Small intestine (tissue), 7 donors: ENCODE measurements at regions not wholly inside any gene's neighbourhood (a gene's known extent, or its start where the extent isn't known, plus 50 kb on each side); places are given as distances from the start of the nearest gene placed in this dataset.

Experiments
- DNase-seq, 2 donors: peaks; one replicate each; pipeline versions ENCODE4 v3.0.0 to v3.0.0-alpha.2; 2013
- FAIRE-seq: peaks from 2 replicates; lab custom pipeline; 2012; peaks lifted over from hg19 to GRCh38; lab: Jason Lieb, UNC
- H3K27ac ChIP-seq, 3 donors: one replicate each; pipeline ENCODE4 v1.5.1; 2013; ENCODE audit warnings: low read length in 2 of 3, mild to moderate bottlenecking in 2 of 3, control low read depth in 1 of 3, inconsistent platforms in 1 of 3, low read depth in 1 of 3, moderate library complexity in 1 of 3
- H3K27me3 ChIP-seq, 3 donors: one replicate each; pipeline ENCODE4 v1.6.1; 2013; ENCODE audit warnings: low read length in 3 of 3, inconsistent platforms in 1 of 3; ENCODE audit not compliant: control insufficient read depth in 3 of 3, insufficient read depth in 3 of 3
- H3K36me3 ChIP-seq, 3 donors: one replicate each; pipeline ENCODE4 v1.6.1; 2013; ENCODE audit warnings: low read length in 3 of 3, inconsistent platforms in 1 of 3, low read depth in 1 of 3, mild to moderate bottlenecking in 1 of 3, moderate library complexity in 1 of 3; ENCODE audit not compliant: control insufficient read depth in 3 of 3, insufficient read depth in 2 of 3
- H3K4me1 ChIP-seq, 3 donors: one replicate each; pipeline ENCODE4 v1.6.1; 2013; ENCODE audit warnings: low read length in 2 of 3, inconsistent platforms in 1 of 3, low read depth in 1 of 3, mild to moderate bottlenecking in 1 of 3, moderate library complexity in 1 of 3; ENCODE audit not compliant: control insufficient read depth in 3 of 3, insufficient read depth in 2 of 3
- H3K4me3 ChIP-seq, 3 donors: one replicate each; pipeline ENCODE4 v1.5.1; 2013; ENCODE audit warnings: low read length in 3 of 3, control low read depth in 1 of 3, inconsistent platforms in 1 of 3, low read depth in 1 of 3, mild to moderate bottlenecking in 1 of 3, moderate library complexity in 1 of 3
- H3K9me3 ChIP-seq, 2 donors: one replicate each; pipeline ENCODE4 v1.6.1; 2013; ENCODE audit warnings: low read depth in 1 of 2, low read length in 1 of 2; ENCODE audit not compliant: control insufficient read depth in 2 of 2, insufficient read depth in 1 of 2
- WGBS, 3 donors: extraction: QIAGEN DNeasy Blood & Tissue Kit; methylation state at CpG; one replicate each; pipeline ENCODE4 v1.1.7; 2013; 5-methylcytosine and 5-hydroxymethylcytosine counted together
- donor health status: healthy with polysubstance abuse.
- donor health status: control.
- donor health status: control.
- donor health status: Bipolar disorder and iron deficiency.
- donor health status: healthy.

DNA sequence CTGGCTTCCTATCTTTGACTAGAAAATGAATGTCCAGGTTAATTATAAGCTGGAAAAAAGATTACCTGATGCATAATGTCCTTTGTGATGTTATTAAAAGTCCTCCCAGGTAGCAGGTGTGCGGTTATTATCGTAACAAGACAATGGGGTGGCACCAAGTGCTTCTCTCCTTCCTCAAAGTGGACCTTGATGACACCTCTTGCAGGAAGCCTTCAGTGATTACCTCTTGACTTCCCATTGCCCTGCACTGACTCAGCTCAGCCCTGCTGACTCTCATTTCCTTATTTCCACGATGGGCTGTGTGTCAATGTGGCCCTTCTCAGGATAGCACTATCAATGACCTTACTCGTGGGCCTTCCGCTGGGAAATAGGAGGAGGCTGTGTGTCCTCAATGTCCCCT, 477.4 kb upstream of the CCL2 start:
- Histone ChIP-seq H3K27me3 (peaks cover 0 to 2% (median 0%) of the 10 kb centered on the region in 3 donors), H3K27ac (no peak overlapping the region), H3K9me3 (no peaks in the 10 kb centered on the region), H3K4me1 (no peaks in the 10 kb centered on the region), H3K4me3 (no peak overlapping the region), H3K36me3 (no peaks in the 10 kb centered on the region)
- FAIRE-seq (no peak), DNase-seq (no peak)
- 73 to 79% (median 77%) methylated on average over 5 of the region's 5 CpGs for WGBS, 3 donors

GRCh38 chr17:33778505-33779233, 476.4 kb upstream of the CCL2 start:
- Histone ChIP-seq H3K4me1 (no peaks in the 10 kb centered on the region), H3K27me3 (peaks cover 0 to 2% (median 0%) of the 10 kb centered on the region in 3 donors), H3K9me3 (no peaks in the 10 kb centered on the region), H3K36me3 (no peaks in the 10 kb centered on the region), H3K27ac (no peak overlapping the region), H3K4me3 (no peak overlapping the region)
- 65 to 76% (median 66%) methylated on average over 7 of the region's 7 CpGs for WGBS, 3 donors
- no peak for DNase-seq
- FAIRE-seq: no peak

GRCh38 chr17:33779234-33779591, 475.9 kb upstream of the CCL2 start:
- WGBS, 3 donors: 3 to 9% (median 3%) methylated on average over 5 of the region's 5 CpGs
- FAIRE-seq (no peak), DNase-seq (peak; percentile 36 to 61)
- H3K9me3 ChIP-seq: no peaks in the 10 kb centered on the region
- no peaks in the 10 kb centered on the region for H3K36me3 ChIP-seq
- no peaks in the 10 kb centered on the region for H3K4me1 ChIP-seq
- peaks cover 0 to 2% (median 0%) of the 10 kb centered on the region in 3 donors for H3K27me3 ChIP-seq
- H3K27ac ChIP-seq: no peak overlapping the region
- H3K4me3 ChIP-seq: no peak overlapping the region

DNA sequence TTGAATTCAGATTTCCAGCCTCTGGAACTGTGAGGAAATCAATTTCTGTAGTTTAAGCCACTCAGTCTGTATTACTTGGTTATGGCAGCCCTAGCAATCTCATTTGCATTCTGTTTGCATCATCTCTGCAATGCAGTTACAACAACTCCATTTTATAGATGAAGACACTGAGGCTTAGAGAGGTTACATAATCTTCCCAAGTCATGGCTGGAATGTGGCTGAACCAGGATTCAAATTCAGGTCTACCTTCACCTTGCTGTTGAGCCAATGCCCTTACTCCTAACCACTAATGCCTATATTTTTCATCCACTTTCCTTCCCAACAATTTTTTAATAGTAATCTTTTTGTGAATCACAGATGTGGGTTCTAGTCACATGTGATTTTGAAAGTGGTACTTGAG, 469.8 kb upstream of the CCL2 start:
- FAIRE-seq (no peak), DNase-seq (no peak)
- no peak overlapping the region for H3K27ac ChIP-seq
- no peak overlapping the region for H3K4me3 ChIP-seq
- H3K9me3 ChIP-seq: no peaks in the 10 kb centered on the region
- H3K27me3 ChIP-seq: peaks cover 0 to 2% (median 0%) of the 10 kb centered on the region in 3 donors
- no peaks in the 10 kb centered on the region for H3K36me3 ChIP-seq
- H3K4me1 ChIP-seq: no peaks in the 10 kb centered on the region

- no peak overlapping the region for H3K4me3 ChIP-seq
- no peaks in the 10 kb centered on the region for H3K36me3 ChIP-seq
- H3K9me3 ChIP-seq: no peaks in the 10 kb centered on the region
- FAIRE-seq (no peak), DNase-seq (no peak)
- H3K27me3 ChIP-seq: no peaks in the 10 kb centered on the region
- H3K4me1 ChIP-seq: no peaks in the 10 kb centered on the region
- H3K27ac ChIP-seq: no peak overlapping the region
- WGBS, 3 donors: 43 to 57% (median 43%) methylated on average over 1 of the region's 1 CpG
Measured at GRCh38 chr17:33786478-33786877, 468.6 kb upstream of the CCL2 start.

GRCh38 chr17:33789658-33790057, 465.4 kb upstream of the CCL2 start:
- Histone ChIP-seq H3K27ac (no peak overlapping the region), H3K4me1 (no peaks in the 10 kb centered on the region), H3K9me3 (no peaks in the 10 kb centered on the region), H3K4me3 (no peak overlapping the region), H3K27me3 (no peaks in the 10 kb centered on the region), H3K36me3 (no peaks in the 10 kb centered on the region)
- DNase-seq (no peak), FAIRE-seq (no peak)
- WGBS, 3 donors: 63 to 74% (median 64%) methylated on average over 2 of the region's 2 CpGs

DNA sequence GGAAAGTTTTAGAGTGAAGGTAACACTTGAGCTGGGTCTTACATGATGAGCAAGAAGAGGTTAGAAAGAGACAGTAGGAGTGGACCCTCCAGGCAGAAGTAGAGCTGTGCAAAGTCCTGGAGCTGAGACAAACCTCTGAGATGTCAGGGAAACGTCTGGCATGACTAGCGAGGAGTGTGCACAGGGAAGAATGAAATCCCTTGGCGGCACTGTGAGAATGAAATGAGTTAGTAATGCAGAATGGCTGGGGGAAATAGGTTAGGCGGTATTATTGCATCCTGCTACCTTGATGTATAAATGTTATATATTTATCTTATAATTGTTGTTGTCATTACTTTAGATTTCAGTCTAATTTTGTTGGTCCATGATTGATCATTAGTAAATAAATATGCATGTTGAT, 457.9 kb upstream of the CCL2 start:
- H3K27ac ChIP-seq: no peak overlapping the region
- no peaks in the 10 kb centered on the region for H3K9me3 ChIP-seq
- H3K36me3 ChIP-seq: no peaks in the 10 kb centered on the region
- 75 to 83% (median 76%) methylated on average over 4 of the region's 4 CpGs for WGBS, 3 donors
- FAIRE-seq (no peak), DNase-seq (no peak)
- H3K27me3 ChIP-seq: peaks cover 0 to 4% (median 0%) of the 10 kb centered on the region in 3 donors
- no peak overlapping the region for H3K4me3 ChIP-seq
- no peaks in the 10 kb centered on the region for H3K4me1 ChIP-seq

GRCh38 chr17:33798308-33798707, 456.8 kb upstream of the CCL2 start:
- H3K36me3 ChIP-seq: no peaks in the 10 kb centered on the region
- no peaks in the 10 kb centered on the region for H3K9me3 ChIP-seq
- no peak overlapping the region for H3K4me3 ChIP-seq
- H3K27me3 ChIP-seq: peaks cover 0 to 4% (median 0%) of the 10 kb centered on the region in 3 donors
- 73 to 81% (median 74%) methylated on average over 5 of the region's 5 CpGs for WGBS, 3 donors
- FAIRE-seq (no peak), DNase-seq (no peak)
- H3K4me1 ChIP-seq: no peaks in the 10 kb centered on the region
- no peak overlapping the region for H3K27ac ChIP-seq
